Fibroblast of the aortic adventitia (primary cell): ENCODE measurements at regions not wholly inside any gene's neighbourhood (a gene's known extent, or its start where the extent isn't known, plus 50 kb on each side); places are given as distances from the start of the nearest gene placed in this dataset.

Experiments used
- DNase-seq: peaks from one replicate; pipeline ENCODE4 v3.0.0-alpha.2; 2010; ENCODE audit warnings: low read depth
- H3K4me3 ChIP-seq: 2 replicates; pipeline ENCODE4 v1.5.1; 2011; ENCODE audit warnings: low read depth, mild to moderate bottlenecking, control low read depth, low read length, moderate library complexity
- CTCF ChIP-seq: IDR thresholded peaks from 2 replicates; pipeline ENCODE4 v1.5.1; 2011; ENCODE audit warnings: mild to moderate bottlenecking, low read length, control low read depth, inconsistent platforms; ENCODE audit not compliant: insufficient read depth

DNA sequence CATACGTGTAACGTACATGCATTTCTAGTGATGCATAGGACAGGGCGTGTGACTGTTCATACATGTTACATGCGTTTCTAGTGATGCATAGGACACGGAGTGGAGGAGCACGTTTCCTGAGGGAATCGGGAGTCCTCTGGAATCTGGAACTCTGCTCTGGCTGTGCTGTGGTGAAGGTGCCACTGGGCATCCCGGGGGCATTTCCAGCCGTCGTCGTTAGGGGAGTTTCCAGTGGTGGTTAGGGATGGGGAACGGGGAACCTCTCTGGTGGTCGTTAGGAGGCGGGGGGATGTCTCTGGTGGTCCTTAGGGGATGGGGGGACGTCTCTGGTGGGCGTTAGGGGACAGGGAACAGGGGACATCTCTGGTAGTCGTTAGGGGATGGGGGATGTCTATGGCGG is 209.6 kb upstream of the SOX1 start:
- DNase-seq = no peak
- TF ChIP-seq CTCF = no peak
- H3K4me3 ChIP-seq = no peak overlapping the region

DNA sequence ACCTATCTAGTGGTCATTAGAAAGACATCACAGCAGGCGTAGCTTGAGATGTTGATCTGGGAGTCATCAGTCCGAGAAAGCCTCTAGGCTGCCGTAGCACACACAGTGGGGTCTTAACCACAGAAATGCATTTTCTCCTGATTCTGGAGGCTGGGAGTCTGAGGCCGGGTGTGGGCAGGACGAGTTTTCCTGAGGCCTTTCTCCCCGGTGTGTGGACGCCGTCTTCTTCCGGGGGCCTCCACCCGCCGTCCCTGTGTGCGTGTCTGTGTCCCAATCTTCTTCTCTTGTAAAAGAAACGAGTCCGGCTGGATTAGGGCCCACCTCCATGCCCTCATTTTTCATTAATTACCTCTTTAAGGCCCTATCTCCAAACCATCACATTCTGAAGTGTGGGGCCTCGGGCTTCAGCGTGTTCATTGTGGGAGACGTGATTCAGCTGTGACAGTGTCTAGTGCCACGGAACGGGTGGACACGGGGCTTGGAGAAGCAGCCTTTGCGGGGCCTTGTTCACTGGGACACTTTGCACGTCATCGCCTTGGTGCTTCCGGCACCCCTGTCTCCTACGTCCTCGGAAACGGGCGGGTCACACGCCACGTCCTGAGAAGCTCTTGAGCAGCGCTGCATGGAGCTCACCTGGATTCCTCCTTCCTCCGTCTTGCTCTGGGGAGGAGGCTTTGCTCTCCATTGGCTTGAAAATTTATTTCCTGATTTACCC is 208.9 kb upstream of the SOX1 start:
- no peak for TF ChIP-seq CTCF
- no peak overlapping the region for H3K4me3 ChIP-seq
- no peak for DNase-seq

- TF ChIP-seq CTCF = no peak
- H3K4me3 ChIP-seq = no peak overlapping the region
- DNase-seq = no peak
These were observed 208.4 kb upstream of the SOX1 start for GRCh38 chr13:111858571-111858970.

- no peak overlapping the region for H3K4me3 ChIP-seq
- DNase-seq = no peak
- TF ChIP-seq CTCF = no peak
These were observed 207.4 kb upstream of the SOX1 start for GRCh38 chr13:111859354-111860230.

DNA sequence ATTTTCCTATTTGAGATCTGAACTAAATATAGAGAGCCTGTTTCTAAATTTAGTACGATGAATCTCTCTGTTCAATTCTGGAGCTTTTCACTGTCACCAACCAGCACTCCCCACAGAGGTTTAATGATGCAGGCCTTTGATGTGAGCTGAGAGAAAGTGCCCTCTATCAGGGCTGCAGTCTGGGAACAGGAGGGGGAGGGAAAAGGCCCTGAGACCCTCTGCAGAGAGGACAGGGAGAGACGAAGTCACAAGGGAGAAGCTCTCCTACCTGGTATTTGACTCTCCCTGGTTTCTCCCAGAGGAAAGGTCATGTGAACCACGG is 206.8 kb upstream of the SOX1 start:
- DNase-seq = no peak
- no peak overlapping the region for H3K4me3 ChIP-seq
- no peak for TF ChIP-seq CTCF

DNA sequence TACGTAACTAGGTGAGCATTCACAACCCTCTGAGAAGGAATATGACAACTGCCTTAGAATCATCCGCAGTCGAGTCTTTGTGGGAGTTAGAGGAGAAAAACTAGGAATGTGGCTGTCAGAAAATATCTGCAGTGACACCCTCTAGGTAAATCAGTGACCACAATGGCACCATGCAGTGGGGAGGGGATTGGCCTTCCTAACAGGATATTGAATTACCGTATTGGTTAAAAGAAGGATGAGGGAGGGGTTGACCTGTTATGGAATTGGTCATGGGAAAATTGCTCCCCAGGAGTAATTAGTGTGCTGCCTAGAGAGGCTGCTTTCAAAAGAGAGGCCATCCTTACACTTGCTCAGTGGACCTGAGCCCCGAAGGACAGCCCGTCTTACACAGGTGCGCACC is 205.6 kb upstream of the SOX1 start:
- TF ChIP-seq CTCF = no peak
- no peak overlapping the region for H3K4me3 ChIP-seq
- no peak for DNase-seq
